Left kidney (tissue), 1 donor: ENCODE measurements at regions not wholly inside any gene's neighbourhood (a gene's known extent, or its start where the extent isn't known, plus 50 kb on each side); places are given as distances from the start of the nearest gene placed in this dataset.

Experiments
- DNase-seq: peaks from one replicate; pipeline ENCODE4 v3.0.0-alpha.2; 2013

DNA sequence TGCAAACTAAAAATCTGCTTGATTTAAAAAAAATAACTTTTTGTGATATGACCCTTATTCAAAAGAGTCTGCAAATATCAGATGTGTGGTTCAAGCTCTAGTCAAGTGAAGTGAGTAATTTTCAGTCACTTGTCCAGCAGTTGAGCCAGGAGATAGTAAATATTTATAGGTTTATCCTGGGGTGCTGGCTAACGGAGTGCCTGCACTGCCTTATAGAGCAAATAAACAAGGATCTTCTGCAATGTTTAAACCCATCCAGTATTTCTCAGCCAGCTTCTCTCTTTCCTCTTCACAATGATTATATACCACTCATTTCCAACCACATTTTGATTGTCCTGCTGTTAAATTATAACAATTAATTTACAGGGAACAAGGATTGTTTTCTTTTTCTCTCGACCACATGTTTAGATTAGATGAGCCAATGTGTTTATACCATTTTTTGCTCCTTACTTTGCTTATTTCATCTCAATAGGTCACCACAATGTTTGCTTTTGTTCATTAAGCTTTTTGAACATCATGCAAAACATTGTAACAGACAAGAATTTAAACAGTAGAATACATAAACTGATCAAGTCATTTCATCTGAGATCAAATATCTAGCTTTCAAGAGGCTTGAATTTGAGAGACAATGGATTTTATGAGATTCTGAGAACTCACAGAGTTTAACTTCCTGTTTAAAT, 60.3 kb upstream of the GREM2 start:
- DNase-seq = no peak

DNA sequence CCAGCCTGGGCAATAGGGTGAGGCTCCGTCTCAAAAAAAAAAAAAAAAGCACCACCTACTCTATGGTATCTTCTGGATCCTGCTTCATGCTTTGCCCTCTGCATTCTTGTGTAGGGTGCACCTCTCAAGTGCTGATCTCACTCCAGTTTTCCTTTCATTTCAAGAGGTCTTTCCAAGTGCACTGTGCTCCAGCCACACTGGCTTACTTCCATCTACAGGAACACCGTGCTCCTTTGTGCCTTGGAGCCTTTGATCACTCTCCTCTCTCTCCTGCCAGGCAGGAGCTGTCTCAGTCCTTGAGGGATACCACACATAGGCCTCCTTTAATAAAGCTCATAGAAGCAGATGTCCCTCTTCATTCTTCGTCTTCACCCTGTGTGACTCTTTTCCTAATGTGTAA, 55.4 kb upstream of the GREM2 start:
- no peak for DNase-seq

DNA sequence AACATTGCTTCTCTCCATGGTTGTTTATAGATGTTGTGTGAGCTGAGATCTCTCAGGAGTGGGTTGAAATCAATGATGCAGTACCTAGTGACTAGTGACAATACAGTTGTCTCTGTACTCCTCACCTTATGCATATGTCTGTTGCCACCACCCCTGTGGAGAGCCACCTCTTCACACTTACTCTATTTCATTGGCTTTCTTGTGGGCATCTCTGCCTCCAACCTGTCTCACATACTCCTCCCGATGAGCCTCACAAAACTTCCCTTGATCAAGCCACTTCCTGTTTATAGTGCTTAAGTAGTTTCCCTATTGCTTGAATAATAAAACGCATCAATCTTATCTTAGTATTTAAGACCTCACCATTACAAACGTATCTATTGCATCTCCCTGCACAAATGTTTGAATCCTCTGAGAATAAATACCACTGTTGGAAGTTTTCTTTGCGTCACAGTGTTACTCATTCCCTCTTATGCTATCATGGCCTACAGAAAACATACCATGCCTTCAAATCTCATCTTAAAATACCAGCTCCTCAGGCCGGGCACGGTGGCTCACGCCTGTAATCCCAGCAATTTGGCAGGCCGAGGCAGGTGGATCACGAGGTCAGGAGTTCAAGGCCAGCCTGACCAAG, 54.7 kb upstream of the GREM2 start:
- DNase-seq = no peak

DNA sequence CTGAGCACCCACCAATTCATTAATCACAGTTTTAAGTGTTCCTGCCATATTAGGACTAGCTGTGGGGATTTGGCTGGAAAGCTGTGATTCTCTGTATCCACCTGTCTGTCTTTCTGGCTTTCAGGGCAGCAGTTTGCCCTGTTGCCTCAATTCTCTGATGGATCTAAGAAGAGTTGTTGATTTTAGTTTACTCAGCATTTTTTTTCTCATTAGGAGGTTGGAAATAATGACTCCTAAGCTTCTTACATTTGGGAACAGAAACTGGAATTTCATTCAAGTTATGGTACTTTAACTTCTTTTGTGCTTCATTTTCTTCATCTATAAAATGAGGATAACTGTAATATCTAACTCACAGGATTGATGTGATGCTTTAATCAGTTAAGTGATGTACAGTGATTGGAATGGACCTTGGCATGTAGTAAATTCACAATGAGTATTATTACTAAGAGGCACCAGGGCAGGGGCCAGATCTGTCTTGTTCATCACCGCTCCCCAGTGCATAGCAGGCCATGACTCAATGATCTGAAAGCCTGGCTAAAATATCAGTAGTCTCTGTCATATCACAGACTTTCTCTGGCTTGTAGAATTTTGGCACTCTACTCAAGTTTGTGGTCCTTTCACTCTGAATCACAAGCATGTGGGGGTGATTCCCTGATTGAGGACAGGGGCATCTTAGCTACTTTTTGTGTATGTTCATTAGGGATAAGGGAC, 51.4 kb upstream of the GREM2 start:
- no peak for DNase-seq
